ENCODE measurements at regions not wholly inside any gene's neighbourhood (a gene's known extent, or its start where the extent isn't known, plus 50 kb on each side); places are given as distances from the start of the nearest gene placed in this dataset.
"Not testable (repeated sequence)": the region's sequence is repeated elsewhere in the genome, so short reads cannot be mapped to it uniquely, and the experiment has no call there.

DNA sequence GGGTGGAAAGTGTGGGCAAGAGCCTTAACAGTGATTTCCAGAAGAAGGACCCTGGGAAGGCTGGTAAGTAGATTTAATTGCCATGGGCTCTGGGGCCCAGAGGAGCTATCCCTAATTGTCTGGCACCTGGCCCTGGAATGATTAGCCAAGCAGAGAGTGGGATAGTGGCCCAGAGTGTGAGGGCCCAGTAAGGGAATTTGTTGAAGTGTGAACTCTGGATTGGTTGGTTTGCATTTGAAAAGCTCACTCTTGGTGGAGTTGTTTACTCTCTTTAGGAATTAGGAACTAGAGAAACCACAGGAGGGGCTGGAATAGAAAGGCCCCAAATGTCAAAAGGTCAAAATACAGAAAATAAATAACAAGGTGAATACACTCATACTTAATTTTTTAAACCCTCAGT lies 207.1 kb downstream of the GABRG2 start:
- TF ChIP-seq, protein P1, sequence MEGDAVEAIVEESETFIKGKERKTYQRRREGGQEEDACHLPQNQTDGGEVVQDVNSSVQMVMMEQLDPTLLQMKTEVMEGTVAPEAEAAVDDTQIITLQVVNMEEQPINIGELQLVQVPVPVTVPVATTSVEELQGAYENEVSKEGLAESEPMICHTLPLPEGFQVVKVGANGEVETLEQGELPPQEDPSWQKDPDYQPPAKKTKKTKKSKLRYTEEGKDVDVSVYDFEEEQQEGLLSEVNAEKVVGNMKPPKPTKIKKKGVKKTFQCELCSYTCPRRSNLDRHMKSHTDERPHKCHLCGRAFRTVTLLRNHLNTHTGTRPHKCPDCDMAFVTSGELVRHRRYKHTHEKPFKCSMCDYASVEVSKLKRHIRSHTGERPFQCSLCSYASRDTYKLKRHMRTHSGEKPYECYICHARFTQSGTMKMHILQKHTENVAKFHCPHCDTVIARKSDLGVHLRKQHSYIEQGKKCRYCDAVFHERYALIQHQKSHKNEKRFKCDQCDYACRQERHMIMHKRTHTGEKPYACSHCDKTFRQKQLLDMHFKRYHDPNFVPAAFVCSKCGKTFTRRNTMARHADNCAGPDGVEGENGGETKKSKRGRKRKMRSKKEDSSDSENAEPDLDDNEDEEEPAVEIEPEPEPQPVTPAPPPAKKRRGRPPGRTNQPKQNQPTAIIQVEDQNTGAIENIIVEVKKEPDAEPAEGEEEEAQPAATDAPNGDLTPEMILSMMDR (conservative IDR thresholded peaks at IDR 0.05; ENCODE audit: low read depth, low read length) = no peak
- H3K4me3 ChIP-seq (ENCODE audit: low read depth, low read length) = no peak overlapping the region
- no peak for DNase-seq (ENCODE audit: low read depth)

DNA sequence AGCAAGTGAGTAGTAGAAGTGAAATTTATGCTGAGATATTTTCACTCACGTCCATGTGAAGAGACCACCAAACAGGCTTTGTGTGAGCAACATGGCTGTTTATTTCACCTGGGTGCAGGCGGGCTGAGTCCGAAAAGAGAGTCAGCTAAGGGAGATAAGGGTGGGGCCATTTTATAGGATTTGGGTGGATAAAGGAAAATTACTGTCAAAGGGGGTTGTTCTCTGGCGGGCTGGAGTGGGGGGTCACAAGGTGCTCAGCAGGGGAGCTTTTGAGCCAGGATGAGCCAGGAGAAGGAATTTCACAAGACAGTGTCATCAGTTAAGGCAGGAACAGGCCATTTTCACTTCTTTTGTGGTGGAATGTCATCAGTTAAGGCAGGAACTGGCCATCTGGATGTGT lies 207.8 kb downstream of the GABRG2 start:
- H3K4me3 ChIP-seq (ENCODE audit: low read depth, low read length); DNase-seq (ENCODE audit: low read depth): not testable (repeated sequence)

DNA sequence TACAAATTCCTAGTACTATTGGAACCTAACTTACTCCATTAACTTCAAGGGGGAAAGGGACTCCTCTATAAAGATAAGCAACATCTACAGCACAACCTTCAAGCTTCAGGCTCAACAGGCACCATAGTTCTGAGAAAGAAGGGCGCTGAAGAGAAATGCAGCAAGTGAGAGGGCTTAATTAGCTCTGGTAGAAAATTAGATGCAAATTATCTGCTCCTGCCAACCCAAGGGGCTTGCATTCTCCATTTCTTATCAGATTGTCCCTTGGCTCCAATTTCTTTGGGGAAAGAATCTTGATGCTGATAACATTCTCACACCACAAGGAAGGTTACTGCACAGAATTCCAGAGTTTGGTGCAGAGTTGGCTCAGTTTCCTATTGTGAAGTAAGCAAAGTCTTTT lies 214.6 kb downstream of the GABRG2 start:
- no peak overlapping the region for H3K4me3 ChIP-seq (ENCODE audit: low read depth, low read length)
- DNase-seq (ENCODE audit: low read depth) = no peak
- TF ChIP-seq, protein P1 (conservative IDR thresholded peaks at IDR 0.05; ENCODE audit: low read depth, low read length) = no peak

DNA sequence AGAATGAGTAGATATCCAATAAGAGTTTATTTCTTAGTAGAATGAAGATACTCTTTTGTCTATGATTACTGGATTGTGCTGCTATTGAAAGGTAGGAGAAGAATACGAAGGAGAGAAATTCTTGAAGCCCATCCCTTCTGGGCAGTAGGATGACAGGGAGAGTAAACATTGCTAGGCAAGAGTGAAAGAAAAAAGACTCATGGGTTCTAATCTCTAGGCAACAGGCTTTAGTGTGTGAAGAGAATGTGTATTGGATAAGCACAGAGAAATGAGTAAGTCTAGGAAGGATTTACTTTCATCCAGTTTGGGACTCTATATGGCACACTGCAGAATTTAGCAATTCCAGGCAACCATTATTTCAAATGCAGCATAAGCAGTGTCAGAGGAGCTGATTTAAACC lies 216.0 kb downstream of the GABRG2 start:
- H3K4me3 ChIP-seq (ENCODE audit: low read depth, low read length) = no peak overlapping the region
- no peak for DNase-seq (ENCODE audit: low read depth)
- TF ChIP-seq, protein P1 (conservative IDR thresholded peaks at IDR 0.05; ENCODE audit: low read depth, low read length) = no peak

DNA sequence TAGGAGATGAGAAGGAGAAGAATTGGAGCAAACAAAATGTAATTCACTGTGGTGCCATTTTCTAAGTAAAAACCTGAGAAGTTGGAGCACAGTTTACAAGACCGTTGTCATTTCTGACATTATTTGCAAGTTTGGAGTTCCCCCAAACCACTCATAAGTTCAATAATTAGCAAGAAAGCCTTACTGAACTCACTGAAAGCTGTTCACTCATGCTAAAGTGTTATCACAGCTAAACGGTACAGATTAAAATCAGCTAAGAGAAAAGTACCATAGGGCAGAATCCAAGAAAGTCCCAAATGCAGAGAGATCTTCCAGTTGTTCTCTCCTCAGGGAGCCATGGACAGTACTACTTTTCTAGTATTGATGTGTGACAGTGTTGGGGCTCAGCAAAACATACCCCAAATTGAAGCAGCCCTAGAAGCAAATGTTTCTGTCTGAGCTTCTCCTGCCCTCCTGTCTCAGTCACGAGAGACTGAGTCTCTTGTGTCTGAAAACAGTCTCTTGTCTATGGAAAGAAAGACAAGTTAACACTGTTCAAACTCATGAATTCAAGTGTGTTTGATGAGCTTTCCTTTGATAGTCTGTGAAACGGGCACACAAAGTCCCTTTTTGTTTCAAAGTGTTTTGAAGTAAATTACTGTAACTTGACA lies 221.2 kb downstream of the GABRG2 start:
- H3K4me3 ChIP-seq (ENCODE audit: low read depth, low read length) = no peak overlapping the region
- TF ChIP-seq, protein P1 (conservative IDR thresholded peaks at IDR 0.05; ENCODE audit: low read depth, low read length) = no peak
- DNase-seq (ENCODE audit: low read depth) = no peak

DNA sequence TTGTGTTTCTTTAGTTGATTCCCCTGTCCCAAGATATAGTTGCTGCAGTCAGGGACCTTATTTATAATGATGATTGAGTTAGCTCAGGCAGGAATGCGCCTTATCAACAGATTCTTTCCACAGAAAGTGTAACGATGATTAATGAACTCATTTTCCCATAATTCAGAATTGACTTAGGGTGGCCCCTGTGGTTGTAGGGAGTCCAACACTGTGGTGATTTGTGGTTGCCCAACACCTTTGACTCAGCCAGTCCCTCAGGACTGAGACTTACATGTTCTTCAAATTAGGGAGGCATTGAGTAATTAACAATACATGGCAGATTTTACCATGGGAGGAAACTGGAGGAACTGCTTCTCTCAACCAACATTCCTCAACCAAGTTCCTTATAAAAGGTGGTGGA lies 221.9 kb downstream of the GABRG2 start:
- no peak for DNase-seq (ENCODE audit: low read depth)
- TF ChIP-seq, protein P1 (conservative IDR thresholded peaks at IDR 0.05; ENCODE audit: low read depth, low read length) = no peak
- no peak overlapping the region for H3K4me3 ChIP-seq (ENCODE audit: low read depth, low read length)

DNA sequence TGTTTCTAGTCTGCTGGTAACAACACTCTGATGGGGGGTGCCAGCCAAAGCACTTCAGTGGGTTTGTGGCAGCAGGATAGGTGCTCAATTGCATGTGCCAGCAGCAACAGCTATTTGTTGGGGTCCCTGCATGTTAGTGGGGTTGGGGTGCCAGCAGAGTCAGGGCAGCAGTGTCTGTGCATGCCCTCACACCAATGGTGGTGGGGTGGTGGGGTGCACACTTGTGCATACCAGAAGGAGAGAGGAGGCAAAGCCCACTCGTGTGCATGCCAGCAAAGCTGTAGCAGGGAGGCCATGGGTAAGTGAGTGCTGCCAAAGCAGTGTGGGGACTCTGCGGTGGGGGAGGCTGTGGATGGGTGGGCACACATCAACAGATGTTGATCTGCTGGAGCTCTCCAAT lies 232.2 kb downstream of the GABRG2 start:
- TF ChIP-seq, protein P1 (conservative IDR thresholded peaks at IDR 0.05; ENCODE audit: low read depth, low read length) = no peak
- no peak for DNase-seq (ENCODE audit: low read depth)
- no peak overlapping the region for H3K4me3 ChIP-seq (ENCODE audit: low read depth, low read length)
